ENCODE measurements at regions not wholly inside any gene's neighbourhood (a gene's known extent, or its start where the extent isn't known, plus 50 kb on each side); places are given as distances from the start of the nearest gene placed in this dataset.
A peak's percentile ranks its signal among the peaks of the same experiment; 100 is the strongest.

DNA sequence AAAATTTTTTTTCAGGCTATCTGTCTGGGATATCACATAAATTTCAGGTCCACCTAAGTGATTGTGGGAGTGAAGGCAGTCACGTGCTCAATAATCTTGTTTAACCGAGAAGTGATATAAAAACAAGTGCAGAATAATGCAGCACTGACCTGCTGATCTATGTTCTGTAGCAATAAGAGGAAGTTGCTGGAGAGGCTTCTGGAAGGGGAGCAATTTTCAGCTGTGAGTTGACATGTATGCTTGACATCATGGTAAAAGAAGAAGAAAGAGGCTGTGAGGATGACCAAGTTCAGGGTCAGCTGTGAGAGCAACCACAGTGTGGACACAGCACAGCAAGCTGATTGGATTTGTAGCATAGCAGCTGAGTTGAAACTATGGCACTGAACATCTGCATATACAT is 172.0 kb upstream of the PELI2 start:
- DNase-seq: no peak

DNA sequence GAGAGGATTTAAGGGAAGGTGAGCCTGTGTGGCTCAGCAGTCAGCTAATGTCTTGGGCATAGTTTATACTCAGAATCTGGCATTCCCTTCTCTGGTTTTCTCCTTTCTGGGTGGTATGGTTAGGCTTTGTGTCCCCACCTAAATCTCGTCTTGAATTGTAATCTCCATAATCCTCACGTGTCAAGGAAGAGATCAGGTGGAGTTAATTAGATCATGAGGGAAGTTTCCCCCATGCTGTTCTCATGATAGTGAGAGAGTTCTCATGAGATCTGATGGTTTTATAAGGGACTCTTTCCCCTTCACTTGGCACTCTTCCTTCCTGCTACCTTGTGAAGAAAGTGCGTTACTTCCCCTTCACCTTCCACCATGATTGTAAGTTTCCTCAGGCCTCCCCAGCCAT is 169.8 kb upstream of the PELI2 start:
- no peak for DNase-seq

GRCh38 chr14:55949708-55950107 is 168.5 kb upstream of the PELI2 start:
- no peak for DNase-seq

- DNase-seq: no peak
Measured at GRCh38 chr14:55950135-55950534, 168.1 kb upstream of the PELI2 start.

DNA sequence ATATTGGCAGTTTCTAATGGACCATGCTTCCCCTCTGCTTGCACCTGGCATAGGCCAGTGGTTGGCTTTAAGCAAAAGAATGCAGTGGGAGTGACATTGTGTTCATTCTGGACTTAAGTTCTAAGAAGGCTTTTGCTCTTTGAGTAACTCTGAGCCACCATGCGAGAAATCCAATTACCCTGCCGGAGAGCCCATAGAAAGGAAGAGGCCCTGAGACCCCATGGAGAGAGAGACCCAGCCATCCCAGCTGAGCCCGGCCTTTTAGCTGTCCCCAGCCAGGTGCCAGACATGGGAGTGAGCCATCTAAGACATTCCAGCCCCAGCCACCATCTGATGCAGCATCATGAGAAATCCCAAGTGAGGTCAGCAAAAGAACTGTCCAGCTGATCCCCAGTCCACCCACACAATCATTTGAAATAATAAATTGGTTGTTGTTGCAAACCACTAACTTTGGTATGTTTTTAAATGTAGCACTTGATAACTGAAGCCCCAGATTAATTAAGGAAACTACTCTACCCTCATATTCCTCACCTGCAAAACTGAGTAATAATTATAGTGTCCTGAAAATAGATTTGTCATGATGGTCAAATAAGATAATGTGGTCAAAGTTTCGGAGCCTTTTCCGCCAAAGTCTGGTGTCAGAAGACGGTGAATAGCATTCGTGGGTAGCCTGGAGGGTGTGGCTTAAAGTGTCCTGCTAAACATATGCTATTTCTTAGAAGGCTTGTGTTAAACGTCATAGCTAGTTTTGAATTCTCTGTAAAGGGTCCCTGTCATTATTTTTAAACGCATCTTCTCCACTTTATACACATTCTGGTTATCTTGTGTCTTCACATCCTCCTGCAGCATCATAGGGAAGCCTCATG is 166.6 kb upstream of the PELI2 start:
- no peak for DNase-seq

DNA sequence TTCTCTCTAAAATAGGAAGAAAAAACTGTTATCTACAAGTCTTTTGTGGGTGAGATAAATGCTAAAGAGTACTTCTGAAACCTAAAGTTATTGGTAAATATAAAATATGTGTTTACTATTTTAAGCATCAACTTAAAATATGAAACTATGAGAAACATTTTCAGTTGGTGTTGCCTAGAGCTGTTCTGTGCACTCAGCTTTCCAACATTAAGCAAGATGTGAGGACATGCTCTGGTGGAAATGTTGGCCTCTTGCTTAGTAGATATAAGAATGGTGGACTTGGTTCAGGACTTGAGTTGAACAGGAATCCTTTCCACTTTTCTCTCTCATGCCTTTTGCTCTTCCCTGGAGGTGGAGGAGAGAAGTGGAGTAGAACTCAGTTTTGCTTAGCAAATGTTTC is 164.1 kb upstream of the PELI2 start:
- DNase-seq: no peak

DNA sequence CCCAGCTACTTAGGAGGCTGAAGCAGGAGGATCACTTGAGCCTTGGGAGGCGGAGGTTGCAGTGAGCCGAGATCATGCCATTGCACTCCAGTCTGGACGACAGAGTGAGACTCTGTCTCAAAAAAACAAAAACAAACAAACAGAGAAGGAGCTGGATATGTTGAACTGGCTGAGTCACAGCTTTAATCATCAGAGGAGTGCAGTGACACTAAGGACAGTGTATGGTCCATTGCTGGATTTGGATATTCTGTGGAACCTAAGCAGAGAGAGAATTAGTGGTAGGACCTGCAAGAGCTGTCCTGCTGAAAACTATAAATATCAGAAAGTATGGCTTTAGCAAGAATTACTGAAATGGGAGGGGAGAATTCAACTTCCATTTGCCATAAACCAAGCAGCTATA is 163.0 kb upstream of the PELI2 start:
- DNase-seq: no peak

DNA sequence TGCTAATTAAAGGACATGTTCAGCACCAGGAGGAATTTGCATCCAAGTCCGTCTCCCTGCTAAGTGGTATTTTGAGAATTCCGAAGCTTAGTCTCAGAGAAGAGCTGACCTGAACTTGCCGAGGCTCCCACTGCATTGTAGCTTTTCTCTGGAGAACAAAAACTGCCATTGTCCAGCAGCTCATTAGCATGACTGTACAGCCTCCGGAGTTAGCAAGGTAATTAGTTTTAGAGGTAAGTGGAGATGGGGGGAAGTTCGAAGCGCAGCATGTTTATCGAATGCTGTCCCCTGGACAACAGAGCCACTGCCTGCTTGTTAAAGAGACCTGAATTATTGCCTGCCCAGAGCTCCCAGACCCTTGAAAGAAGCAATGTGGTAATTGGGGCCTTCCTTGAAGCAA is 160.3 kb upstream of the PELI2 start:
- DNase-seq: no peak

DNA sequence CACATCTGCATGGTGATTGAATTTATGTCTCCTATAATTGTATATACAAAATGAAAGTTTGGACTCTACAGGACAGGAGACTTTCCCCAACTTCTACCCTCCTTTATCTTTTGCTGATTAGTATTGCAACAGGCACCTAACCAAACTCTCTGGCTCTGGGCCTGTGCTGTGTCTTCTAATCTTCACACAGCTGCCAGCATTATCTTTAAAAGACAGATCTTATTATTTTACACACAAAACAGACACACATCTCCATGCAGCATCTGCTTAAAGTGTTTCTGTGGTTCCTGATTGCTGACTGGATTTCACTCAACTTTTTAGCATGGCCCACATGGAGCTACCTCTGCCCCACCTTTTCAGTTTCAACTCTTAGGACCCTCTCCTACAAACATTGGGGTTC is 154.9 kb upstream of the PELI2 start:
- DNase-seq: no peak

GRCh38 chr14:55964091-55964490 is 154.1 kb upstream of the PELI2 start:
- no peak for DNase-seq

GRCh38 chr14:55964821-55965220 is 153.4 kb upstream of the PELI2 start:
- no peak for DNase-seq

GRCh38 chr14:55965851-55966250 is 152.4 kb upstream of the PELI2 start:
- no peak for DNase-seq

GRCh38 chr14:55968741-55969140 is 149.5 kb upstream of the PELI2 start:
- no peak for DNase-seq

DNA sequence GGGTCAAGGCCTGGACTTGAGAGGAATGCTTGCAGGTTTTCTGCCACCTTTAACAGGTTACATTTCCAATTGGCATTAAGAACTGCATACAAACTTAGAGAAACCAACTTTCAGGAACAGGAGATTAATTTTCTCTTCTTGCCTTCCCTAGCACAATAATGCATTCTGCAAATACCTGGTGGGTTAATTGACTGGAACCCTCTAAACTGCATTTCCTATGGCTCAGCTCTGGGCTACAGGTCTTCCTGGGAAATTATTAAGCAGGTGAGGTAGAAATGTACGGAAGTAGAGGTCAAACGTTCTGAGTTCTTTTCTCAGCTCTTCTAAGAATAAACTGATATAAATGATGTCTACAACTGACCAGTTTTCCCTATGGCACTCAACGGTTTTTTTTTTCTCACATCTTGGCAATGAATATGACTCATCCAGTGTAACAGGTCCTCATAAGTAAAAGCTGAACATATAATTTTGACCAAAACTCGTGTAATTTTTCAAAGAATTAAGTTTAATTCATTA is 144.9 kb upstream of the PELI2 start:
- DNase-seq: no peak

DNA sequence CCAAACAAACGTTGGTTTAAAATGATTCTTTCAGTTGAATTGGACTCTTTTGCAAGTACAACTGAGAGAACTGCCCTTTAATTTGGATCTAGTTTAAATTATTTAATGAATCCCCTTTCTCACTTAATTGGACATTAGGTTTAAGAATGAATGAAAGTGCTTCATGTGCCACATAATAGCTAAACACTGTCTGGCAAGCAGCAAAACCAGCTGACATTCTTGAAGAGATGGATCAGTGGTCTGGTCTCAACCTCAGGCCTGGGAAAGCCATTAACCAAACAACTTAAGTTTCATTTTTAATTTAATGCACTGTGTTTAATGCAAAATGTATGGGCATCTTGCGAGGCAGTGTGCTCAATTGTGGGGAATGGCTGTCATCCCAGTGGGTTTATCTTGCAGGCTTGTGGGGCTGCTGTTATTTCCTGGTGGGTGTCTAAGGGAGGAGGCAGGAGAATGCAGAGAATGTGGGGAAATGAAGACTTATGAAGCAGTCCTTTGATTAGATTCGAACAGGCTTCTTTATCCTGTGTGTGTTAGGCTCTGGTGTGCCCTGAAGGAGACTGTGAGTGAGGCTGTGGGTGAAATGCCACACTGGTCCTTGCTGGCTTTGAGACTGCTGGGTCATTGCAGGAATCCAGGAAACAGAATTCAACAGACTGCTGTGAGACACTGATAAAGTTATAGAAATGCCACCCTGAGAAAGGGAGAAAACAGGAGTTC is 144.1 kb upstream of the PELI2 start:
- no peak for DNase-seq

GRCh38 chr14:55975281-55975910 is 142.8 kb upstream of the PELI2 start:
- no peak for DNase-seq

DNA sequence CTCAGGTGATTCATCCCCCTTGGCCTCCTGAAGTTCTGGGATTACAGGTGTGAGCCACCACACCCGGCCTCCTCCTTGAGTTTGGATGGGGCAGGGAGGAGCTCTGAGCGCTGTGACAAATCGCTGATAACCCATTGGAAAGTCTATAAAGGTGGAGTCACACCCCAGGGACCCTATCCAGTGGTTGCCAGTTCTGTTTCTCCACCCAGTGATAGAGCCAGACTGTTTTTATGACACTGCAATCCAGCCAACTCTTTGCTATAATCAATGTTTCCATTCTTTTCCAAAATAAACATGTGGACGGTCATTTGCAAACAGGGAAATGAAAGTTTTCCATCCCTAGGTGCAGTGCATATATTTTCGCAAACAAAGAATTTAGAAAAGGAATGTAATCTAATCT is 142.0 kb upstream of the PELI2 start:
- DNase-seq: peak; percentile 68

GRCh38 chr14:55976655-55977054 is 141.6 kb upstream of the PELI2 start:
- peak; percentile 62 for DNase-seq

DNA sequence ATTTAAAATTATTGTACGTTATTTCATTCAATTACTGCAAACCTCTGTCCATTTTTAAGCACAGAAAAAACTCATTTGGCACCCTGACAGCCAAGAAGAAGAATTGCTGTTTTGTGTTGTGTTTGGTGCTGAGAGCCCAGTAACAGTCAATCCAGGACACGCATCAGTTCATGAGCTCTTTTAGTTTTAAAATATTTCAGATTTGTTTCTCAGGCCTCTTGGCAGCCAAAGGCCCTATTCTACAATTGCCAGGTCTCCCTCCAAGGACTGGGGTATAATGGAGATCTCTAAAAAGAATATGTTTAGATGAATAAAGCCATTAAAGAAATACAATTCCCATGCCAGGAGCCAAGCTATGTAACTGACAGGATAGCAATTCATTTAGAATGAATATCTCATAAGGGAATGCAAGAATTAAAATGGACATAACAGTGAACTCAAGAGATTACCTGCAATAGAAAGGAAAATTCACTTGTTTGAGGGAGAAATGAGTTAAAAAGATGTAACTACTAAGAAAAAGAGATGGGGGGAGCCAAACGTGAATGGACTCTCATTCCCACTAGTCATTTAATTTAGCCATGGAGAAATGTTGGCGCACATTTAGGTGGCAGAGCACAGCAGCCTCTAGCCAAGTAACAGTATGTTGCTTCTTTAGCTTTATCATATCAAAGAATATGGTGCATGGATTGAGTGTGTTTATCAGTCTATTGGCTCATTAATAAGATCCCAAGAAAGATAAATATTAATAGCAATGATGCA is 140.6 kb upstream of the PELI2 start:
- no peak for DNase-seq

DNA sequence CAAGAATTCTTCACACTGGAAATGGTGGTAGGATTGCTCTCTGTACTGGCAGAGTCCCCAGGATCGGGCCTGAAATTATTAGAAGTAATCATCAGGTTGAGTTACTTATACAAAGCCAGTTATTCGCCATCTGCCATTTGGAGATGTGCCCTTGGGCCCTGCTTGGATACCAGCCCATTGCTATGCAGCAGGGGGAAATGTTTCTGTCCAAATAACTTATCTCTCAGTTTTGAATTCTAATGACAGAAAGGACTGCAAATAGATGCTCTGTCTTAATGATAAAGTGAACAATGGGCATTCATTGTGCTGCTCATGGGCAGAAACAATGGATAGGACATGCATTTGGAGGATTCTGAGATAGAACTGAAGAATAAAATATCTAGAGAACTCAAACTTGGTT is 139.1 kb upstream of the PELI2 start:
- DNase-seq: no peak

- no peak for DNase-seq
Measured at GRCh38 chr14:55979781-55980180, 138.4 kb upstream of the PELI2 start.

GRCh38 chr14:55980970-55981369 is 137.2 kb upstream of the PELI2 start:
- DNase-seq: no peak

DNA sequence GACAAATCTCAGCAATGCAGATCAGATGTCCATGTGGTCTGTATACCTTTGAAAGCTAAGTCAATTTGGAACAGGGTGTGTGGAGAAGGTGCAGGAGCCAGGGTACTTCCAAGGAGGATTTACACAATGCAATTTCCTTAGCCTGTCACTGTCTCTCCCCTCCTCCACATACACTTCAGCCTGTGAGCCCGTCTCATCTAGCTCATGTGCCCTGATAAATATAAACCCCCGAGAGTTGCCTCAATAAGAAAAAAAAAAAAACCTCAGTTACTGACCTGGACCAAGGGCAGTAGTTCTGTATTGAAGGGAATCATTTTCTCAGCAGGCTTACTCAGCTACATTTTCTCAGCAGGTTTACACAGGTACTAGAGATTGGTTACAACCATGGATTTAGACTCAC is 132.1 kb upstream of the PELI2 start:
- DNase-seq: no peak

Data from COR-L47 (cell line).